PC-9 (cell line): ENCODE measurements at regions not wholly inside any gene's neighbourhood (a gene's known extent, or its start where the extent isn't known, plus 50 kb on each side); places are given as distances from the start of the nearest gene placed in this dataset.

Source experiments
- EZH2 ChIP-seq: fragments of 200-600 bp; sonication (generic); IDR thresholded peaks from 2 replicates; pipeline ENCODE4 v1.8.0; 2017; ENCODE audit warnings: antibody characterized with exemption, low read depth
- TF ChIP-seq, protein P1 (sequence below): fragments of 200-600 bp; sonication (generic); conservative IDR thresholded peaks from 2 replicates; pipeline ENCODE4 v1.6.1; 2017; ENCODE audit warnings: mixed run types, antibody characterized with exemption, mild to moderate bottlenecking, moderate library complexity

DNA sequence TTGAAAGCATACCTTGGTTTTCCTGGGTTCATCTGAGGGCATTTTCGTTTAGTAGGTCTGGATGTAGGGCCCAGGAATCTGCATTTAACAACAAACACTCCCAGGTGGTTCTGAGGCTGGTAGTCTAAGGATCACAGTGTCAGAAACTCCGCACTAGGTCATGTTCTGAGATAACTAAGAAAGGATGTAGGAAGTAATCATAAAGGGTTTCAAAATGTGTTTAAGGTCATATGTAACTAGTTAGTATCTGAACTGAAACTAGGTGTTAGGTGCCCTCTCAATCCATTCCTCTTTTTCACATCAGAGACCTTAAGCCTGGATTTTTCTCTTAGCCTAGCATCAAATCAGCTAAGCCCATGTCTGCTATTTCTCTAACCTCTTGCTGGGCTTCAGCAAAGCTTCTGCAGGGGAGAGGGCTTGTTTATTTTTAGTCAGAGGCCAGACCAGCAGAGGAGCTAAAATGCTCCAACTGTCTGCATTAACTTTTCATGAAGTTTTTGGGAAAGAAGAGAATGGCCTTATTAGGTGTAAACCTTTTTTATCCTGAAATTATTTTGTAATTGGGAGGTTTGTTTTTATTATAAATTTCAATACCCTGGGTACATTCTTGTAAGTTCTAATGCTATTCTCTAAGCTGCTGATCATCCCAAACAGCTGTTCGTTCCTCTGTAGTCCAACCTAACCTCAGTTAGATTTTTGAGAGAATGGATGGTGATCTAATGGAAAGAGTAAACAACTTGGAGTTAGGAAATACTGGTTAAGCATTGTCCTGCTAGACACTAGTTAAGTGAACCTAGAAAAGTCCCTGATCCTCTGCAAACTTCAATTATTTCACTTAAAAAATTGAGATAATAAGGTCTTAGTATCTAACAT lies 262.8 kb upstream of the RFC3 start:
- TF ChIP-seq, protein P1, sequence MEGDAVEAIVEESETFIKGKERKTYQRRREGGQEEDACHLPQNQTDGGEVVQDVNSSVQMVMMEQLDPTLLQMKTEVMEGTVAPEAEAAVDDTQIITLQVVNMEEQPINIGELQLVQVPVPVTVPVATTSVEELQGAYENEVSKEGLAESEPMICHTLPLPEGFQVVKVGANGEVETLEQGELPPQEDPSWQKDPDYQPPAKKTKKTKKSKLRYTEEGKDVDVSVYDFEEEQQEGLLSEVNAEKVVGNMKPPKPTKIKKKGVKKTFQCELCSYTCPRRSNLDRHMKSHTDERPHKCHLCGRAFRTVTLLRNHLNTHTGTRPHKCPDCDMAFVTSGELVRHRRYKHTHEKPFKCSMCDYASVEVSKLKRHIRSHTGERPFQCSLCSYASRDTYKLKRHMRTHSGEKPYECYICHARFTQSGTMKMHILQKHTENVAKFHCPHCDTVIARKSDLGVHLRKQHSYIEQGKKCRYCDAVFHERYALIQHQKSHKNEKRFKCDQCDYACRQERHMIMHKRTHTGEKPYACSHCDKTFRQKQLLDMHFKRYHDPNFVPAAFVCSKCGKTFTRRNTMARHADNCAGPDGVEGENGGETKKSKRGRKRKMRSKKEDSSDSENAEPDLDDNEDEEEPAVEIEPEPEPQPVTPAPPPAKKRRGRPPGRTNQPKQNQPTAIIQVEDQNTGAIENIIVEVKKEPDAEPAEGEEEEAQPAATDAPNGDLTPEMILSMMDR: no peak
- no peak for TF ChIP-seq EZH2
